ENCODE measurements at regions not wholly inside any gene's neighbourhood (a gene's known extent, or its start where the extent isn't known, plus 50 kb on each side); places are given as distances from the start of the nearest gene placed in this dataset.

DNA sequence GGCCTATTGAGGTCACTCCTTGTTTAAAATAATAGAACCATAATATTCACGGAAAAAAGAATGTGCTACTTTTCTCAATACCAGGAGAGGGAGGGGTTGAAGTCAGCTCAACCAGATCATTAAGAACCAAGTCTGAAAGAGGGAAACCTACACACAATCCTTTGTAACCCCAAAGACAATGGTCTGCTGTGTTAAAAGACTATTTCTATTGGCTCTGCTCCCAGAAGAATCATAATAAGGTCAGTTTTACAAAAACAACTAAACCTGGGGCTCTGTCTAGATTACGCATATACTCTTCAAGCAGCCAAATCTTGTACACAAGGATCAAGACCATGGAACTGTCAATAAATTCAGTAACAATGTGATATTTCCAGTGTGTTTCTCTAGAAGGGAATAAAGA, 177.2 kb upstream of the CRIM1 start:
- no peak for DNase-seq (ENCODE audit: low read depth)
- H3K4me3 ChIP-seq (ENCODE audit: low read length), result no peak overlapping the region
- TF ChIP-seq, protein P1, sequence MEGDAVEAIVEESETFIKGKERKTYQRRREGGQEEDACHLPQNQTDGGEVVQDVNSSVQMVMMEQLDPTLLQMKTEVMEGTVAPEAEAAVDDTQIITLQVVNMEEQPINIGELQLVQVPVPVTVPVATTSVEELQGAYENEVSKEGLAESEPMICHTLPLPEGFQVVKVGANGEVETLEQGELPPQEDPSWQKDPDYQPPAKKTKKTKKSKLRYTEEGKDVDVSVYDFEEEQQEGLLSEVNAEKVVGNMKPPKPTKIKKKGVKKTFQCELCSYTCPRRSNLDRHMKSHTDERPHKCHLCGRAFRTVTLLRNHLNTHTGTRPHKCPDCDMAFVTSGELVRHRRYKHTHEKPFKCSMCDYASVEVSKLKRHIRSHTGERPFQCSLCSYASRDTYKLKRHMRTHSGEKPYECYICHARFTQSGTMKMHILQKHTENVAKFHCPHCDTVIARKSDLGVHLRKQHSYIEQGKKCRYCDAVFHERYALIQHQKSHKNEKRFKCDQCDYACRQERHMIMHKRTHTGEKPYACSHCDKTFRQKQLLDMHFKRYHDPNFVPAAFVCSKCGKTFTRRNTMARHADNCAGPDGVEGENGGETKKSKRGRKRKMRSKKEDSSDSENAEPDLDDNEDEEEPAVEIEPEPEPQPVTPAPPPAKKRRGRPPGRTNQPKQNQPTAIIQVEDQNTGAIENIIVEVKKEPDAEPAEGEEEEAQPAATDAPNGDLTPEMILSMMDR (conservative IDR thresholded peaks at IDR 0.05; ENCODE audit: low read length), result no peak

DNA sequence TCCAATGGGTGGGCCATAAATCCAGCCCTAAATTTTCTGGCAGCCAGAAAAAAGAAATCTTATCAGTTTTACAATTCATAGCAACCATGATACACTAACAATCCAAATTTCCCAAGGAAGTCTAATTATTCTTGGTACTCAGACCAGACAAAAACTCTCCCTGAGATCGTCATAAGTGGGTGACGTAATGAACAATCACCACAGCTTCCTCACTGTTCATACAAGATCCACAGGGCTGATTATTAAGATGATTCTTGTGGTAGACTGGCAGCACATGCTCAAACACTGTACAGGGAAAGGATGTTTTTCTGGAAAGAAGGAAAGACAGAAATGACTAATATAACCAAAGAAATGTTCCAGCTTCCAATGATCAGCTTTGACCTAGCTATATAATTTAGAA, 178.3 kb upstream of the CRIM1 start:
- no peak overlapping the region for H3K4me3 ChIP-seq (ENCODE audit: low read length)
- TF ChIP-seq, protein P1 (conservative IDR thresholded peaks at IDR 0.05; ENCODE audit: low read length), result no peak
- DNase-seq (ENCODE audit: low read depth), result no peak

DNA sequence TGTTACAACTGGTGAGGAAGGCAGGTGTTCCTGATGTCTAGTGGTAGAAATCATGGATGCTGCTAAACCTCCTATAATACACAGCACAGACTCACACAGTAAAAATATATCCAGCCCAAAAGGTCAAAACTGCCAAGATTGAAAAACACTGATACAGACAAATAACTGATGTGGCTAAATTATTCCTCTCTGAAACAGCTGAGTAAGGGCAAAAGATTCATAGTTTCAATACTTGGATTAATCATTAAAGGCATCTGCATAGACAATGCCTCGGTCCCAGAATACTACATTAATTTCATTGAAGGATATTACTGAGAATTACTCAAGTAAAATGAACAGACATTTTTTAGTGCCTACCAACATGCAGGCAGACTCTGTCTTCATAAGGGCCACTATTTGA, 180.7 kb upstream of the CRIM1 start:
- no peak for DNase-seq (ENCODE audit: low read depth)
- H3K4me3 ChIP-seq (ENCODE audit: low read length), result no peak overlapping the region
- TF ChIP-seq, protein P1 (conservative IDR thresholded peaks at IDR 0.05; ENCODE audit: low read length), result no peak

DNA sequence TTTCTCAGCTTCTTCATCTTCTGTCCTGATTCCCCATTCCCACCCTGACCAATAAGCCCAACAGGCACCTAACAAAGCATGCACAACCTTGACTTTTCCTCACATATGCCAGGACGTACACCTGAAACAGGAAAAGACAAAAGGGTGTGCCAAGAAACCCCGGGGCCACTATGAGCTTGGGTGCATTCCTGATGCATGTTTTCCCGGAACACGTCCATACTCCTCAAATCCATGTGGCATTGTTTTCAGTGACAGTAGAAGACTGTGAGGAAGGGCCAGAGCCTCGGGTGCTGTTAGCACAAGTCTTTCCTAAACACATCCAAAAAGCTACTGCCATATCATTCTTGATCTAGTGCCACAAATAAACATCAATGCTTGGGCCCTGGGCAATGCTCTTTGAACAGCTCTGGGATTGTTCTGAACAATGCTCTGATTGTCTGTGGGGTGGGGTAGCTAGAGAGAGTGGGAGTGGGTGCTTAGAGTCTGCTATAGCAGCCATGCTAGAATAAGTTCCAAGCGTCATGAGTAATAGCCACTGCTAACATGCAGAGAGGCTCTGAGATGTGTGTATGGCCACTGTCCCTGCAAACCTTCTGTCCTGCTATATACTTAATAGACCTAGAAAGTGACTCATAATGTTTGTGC, 181.7 kb upstream of the CRIM1 start:
- DNase-seq (ENCODE audit: low read depth), result no peak
- H3K4me3 ChIP-seq (ENCODE audit: low read length), result no peak overlapping the region
- TF ChIP-seq, protein P1 (conservative IDR thresholded peaks at IDR 0.05; ENCODE audit: low read length), result no peak

DNA sequence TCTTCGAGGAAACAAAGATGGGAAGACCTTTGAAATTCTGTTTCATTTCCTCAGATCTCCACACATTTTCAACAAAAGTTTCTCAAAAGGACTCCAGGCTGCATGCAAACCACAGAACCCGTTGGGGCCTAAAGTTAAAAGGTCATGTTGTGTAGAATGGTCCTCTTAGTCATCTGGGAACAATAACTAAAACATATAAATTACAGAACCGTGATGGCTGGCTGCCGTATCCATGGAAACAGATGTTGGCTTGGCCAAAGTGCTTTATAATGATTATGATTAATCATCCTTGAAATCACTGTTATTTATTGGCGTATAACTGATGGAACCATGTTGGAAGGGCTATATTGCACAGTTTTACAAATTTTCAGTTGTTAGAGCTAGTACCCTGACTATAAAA, 182.8 kb upstream of the CRIM1 start:
- H3K4me3 ChIP-seq (ENCODE audit: low read length), result no peak overlapping the region
- no peak for DNase-seq (ENCODE audit: low read depth)
- TF ChIP-seq, protein P1 (conservative IDR thresholded peaks at IDR 0.05; ENCODE audit: low read length), result no peak

DNA sequence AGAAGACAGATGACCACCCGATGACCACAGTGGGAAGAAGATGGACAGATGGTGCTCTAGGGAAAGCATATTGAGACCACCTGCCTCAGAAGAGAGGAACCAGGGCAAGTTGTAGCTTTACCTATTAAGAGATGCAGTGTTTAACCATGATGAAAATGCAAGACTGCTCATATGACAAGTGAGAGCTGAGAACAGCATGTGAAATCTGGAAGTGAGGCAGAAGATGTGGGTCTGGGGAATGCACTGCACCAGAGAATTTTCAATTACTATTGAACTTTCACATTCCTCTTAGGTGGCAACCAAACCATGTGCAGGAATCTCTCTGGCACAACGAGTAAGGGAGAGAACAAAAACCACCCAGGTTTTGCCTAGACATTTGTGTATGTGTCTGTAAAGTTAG, 184.8 kb upstream of the CRIM1 start:
- TF ChIP-seq, protein P1 (conservative IDR thresholded peaks at IDR 0.05; ENCODE audit: low read length), result no peak
- no peak overlapping the region for H3K4me3 ChIP-seq (ENCODE audit: low read length)
- DNase-seq (ENCODE audit: low read depth), result no peak

DNA sequence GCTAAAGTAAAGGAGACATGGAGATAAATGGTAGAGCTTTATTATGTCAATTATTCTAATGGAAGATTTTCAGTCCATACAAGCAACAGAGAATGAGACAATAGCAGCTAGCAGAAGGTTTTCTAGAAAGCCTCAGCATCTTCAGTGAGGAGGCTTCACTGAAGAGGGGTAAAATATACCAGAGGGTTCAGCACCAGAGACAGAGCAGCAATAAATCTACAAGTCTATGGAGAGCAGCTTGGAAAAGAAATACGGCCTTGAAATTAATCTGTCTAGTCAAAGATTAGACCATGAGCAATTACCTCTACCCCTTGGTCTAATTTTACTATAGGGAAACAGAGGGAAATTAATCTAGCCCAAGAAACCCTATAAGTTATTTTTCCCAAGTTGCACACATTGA, 185.7 kb upstream of the CRIM1 start:
- H3K4me3 ChIP-seq (ENCODE audit: low read length), result no peak overlapping the region
- TF ChIP-seq, protein P1 (conservative IDR thresholded peaks at IDR 0.05; ENCODE audit: low read length), result no peak
- DNase-seq (ENCODE audit: low read depth), result no peak

Data from AG10803 (cell line).